Osteocyte (in vitro differentiated cells): ENCODE measurements at regions not wholly inside any gene's neighbourhood (a gene's known extent, or its start where the extent isn't known, plus 50 kb on each side); places are given as distances from the start of the nearest gene placed in this dataset.
"Not testable (repeated sequence)": the region's sequence is repeated elsewhere in the genome, so short reads cannot be mapped to it uniquely, and the experiment has no call there.

Experiments
- DNase-seq: peaks from one replicate; pipeline ENCODE4 v3.0.0; 2021; ENCODE audit warnings: mixed read lengths; ENCODE audit not compliant: unreplicated experiment; ENCODE audit errors: extremely low spot score
- H3K27ac Mint-ChIP-seq: one replicate; pipeline ENCODE4 v1.8.0; 2021; ENCODE audit warnings: mild to moderate bottlenecking, mixed read lengths; ENCODE audit not compliant: unreplicated experiment
- H3K27me3 Mint-ChIP-seq: one replicate; pipeline ENCODE4 v1.8.0; 2021; ENCODE audit warnings: mixed read lengths; ENCODE audit not compliant: unreplicated experiment
- H3K36me3 Mint-ChIP-seq: one replicate; pipeline ENCODE4 v1.8.0; 2021; ENCODE audit warnings: mixed read lengths; ENCODE audit not compliant: unreplicated experiment
- H3K4me1 Mint-ChIP-seq: one replicate; pipeline ENCODE4 v1.8.0; 2021; ENCODE audit warnings: mixed read lengths; ENCODE audit not compliant: unreplicated experiment
- H3K4me3 Mint-ChIP-seq: one replicate; pipeline ENCODE4 v1.8.0; 2021; ENCODE audit warnings: mild to moderate bottlenecking, moderate library complexity, mixed read lengths; ENCODE audit not compliant: unreplicated experiment
- H3K9me3 Mint-ChIP-seq: one replicate; pipeline ENCODE4 v1.8.0; 2021; ENCODE audit warnings: mixed read lengths; ENCODE audit not compliant: unreplicated experiment
- CTCF ChIP-seq: fragments of 200-600 bp; sonication (generic); IDR thresholded peaks from 2 replicates; pipeline ENCODE4 v1.5.0; 2021; ENCODE audit warnings: antibody characterized with exemption, mild to moderate bottlenecking, moderate library complexity

- Mint-ChIP-seq H3K36me3 (no peaks in the 10 kb centered on the region), H3K27ac (no peak overlapping the region), H3K27me3 (peaks cover 52% of the 10 kb centered on the region), H3K4me3 (no peak overlapping the region), H3K4me1 (no peaks in the 10 kb centered on the region), H3K9me3 (no peaks in the 10 kb centered on the region)
- no peak for DNase-seq
- no peak for TF ChIP-seq CTCF
Measured at GRCh38 chr18:60910534-60910933, 422.7 kb upstream of the CDH20 start.

GRCh38 chr18:60911504-60911903 is 421.7 kb upstream of the CDH20 start:
- Mint-ChIP-seq H3K27me3 (peaks cover 46% of the 10 kb centered on the region), H3K27ac (no peak overlapping the region), H3K36me3 (no peaks in the 10 kb centered on the region), H3K4me3 (no peak overlapping the region), H3K9me3 (no peaks in the 10 kb centered on the region), H3K4me1 (no peaks in the 10 kb centered on the region)
- DNase-seq = no peak
- no peak for TF ChIP-seq CTCF

GRCh38 chr18:60915160-60915559 is 418.1 kb upstream of the CDH20 start:
- no peaks in the 10 kb centered on the region for H3K36me3 Mint-ChIP-seq
- H3K9me3 Mint-ChIP-seq = no peaks in the 10 kb centered on the region
- no peak for DNase-seq
- peaks cover 43% of the 10 kb centered on the region for H3K27me3 Mint-ChIP-seq
- TF ChIP-seq CTCF = no peak
- no peak overlapping the region for H3K27ac Mint-ChIP-seq
- no peak overlapping the region for H3K4me3 Mint-ChIP-seq
- no peaks in the 10 kb centered on the region for H3K4me1 Mint-ChIP-seq

- H3K4me1 Mint-ChIP-seq, H3K9me3 Mint-ChIP-seq, H3K27ac Mint-ChIP-seq, H3K4me3 Mint-ChIP-seq, H3K36me3 Mint-ChIP-seq, DNase-seq: not testable (repeated sequence)
- H3K27me3 Mint-ChIP-seq = peaks cover 49% of the 10 kb centered on the region
Measured at GRCh38 chr18:60918862-60919261, 414.4 kb upstream of the CDH20 start.

- Mint-ChIP-seq H3K27ac (no peak overlapping the region), H3K4me1 (no peaks in the 10 kb centered on the region), H3K4me3 (no peak overlapping the region), H3K27me3 (peaks cover 45% of the 10 kb centered on the region), H3K9me3 (no peaks in the 10 kb centered on the region), H3K36me3 (no peaks in the 10 kb centered on the region)
- no peak for TF ChIP-seq CTCF
- no peak for DNase-seq
Measured at GRCh38 chr18:60925892-60926291, 407.3 kb upstream of the CDH20 start.

GRCh38 chr18:60929966-60930365 is 403.3 kb upstream of the CDH20 start:
- peaks cover 8% of the 10 kb centered on the region for H3K4me1 Mint-ChIP-seq
- no peaks in the 10 kb centered on the region for H3K9me3 Mint-ChIP-seq
- no peak overlapping the region for H3K4me3 Mint-ChIP-seq

More at GRCh38 chr18:60929966-60930365, 403.3 kb upstream of the CDH20 start:
- H3K27me3 Mint-ChIP-seq = peaks cover 46% of the 10 kb centered on the region
- H3K27ac Mint-ChIP-seq = no peak overlapping the region
- H3K36me3 Mint-ChIP-seq = no peaks in the 10 kb centered on the region
- no peak for TF ChIP-seq CTCF
- DNase-seq = no peak
